ENCODE measurements at regions not wholly inside any gene's neighbourhood (a gene's known extent, or its start where the extent isn't known, plus 50 kb on each side); places are given as distances from the start of the nearest gene placed in this dataset.

DNA sequence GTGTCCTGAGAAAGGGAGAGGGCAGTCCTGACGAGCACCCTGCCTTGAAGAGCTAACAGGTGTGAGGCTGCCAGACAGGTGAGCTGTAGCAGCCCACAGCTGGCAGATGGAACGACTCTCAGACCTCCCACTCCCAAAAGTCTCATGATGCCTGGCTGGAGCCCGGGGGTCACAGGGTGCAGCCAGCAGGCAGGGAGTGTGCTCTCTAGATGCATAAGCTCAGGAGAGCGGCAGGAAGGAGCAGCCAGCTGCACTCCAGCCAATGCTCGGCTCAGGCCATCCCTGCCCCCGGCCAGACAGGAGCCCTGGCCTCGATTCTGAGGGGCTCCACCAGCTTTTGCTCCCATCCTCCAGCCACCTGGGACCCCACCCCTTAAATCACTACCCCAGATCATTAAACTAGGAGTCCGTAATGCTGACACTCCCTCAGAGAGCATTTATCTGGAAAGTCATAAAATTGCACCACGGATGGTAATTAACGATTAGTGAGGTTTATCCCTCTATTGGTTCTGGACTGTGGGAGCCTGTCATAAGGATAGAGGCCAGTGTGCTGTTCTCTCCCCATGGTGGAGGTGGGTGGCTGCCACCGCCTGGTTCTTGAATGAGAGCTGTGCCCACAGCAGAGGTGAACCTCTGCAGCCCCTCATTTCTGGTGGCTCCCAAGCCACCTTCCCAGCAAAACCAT is 63.5 kb upstream of the ZMIZ1 start:
- no peak for ATAC-seq

DNA sequence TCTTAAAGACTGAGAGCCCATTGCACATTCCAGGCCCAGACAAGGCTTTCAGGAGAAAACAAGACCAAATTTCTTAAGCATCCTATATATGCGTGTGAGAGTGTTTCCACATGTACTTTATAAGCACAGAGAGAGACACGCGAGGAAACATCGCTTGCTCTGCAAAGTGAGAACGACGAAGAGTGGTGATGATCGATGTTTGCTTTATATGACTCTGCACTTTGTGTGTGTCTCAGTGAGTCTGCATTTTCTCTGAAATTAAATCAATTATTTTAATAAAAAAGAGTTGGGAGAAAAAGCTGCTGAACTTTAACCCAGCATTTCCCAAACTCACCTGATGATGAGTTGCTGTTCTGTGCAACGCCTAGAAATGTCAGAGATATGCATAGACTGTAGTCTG is 61.7 kb upstream of the ZMIZ1 start:
- Histone ChIP-seq H3K4me1 (peaks cover 0 to 5% (median 0%) of the 10 kb centered on the region in 4 donors), H3K36me3 (no peaks in the 10 kb centered on the region), H3K27me3 (no peaks in the 10 kb centered on the region), H3K9me3 (no peaks in the 10 kb centered on the region), H3K4me3 (no peak overlapping the region), H3K27ac (no peak overlapping the region)
- ATAC-seq (no peak), DNase-seq (no peak)
- intact Hi-C loops (cut with DNase I) = no loop called here
- WGBS (ENCODE audit: insufficient coverage, low coverage, low lambda C conversion rate, missing lambda C conversion rate) = 78% methylated on average over 8 of the region's 8 CpGs
- no peak for TF ChIP-seq POLR2A (IDR thresholded peaks at IDR 0.05)
- TF ChIP-seq, protein P1, sequence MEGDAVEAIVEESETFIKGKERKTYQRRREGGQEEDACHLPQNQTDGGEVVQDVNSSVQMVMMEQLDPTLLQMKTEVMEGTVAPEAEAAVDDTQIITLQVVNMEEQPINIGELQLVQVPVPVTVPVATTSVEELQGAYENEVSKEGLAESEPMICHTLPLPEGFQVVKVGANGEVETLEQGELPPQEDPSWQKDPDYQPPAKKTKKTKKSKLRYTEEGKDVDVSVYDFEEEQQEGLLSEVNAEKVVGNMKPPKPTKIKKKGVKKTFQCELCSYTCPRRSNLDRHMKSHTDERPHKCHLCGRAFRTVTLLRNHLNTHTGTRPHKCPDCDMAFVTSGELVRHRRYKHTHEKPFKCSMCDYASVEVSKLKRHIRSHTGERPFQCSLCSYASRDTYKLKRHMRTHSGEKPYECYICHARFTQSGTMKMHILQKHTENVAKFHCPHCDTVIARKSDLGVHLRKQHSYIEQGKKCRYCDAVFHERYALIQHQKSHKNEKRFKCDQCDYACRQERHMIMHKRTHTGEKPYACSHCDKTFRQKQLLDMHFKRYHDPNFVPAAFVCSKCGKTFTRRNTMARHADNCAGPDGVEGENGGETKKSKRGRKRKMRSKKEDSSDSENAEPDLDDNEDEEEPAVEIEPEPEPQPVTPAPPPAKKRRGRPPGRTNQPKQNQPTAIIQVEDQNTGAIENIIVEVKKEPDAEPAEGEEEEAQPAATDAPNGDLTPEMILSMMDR (IDR thresholded peaks at IDR 0.05) = no peak

More for the DNA sequence above, 63.5 kb upstream of the ZMIZ1 start:
- no peaks in the 10 kb centered on the region for H3K36me3 ChIP-seq
- intact Hi-C loops (cut with DNase I) = no loop called here
- no peaks in the 10 kb centered on the region for H3K27me3 ChIP-seq
- no peak for TF ChIP-seq POLR2A (IDR thresholded peaks at IDR 0.05)
- TF ChIP-seq, protein P1 (IDR thresholded peaks at IDR 0.05) = no peak
- DNase-seq = no peak
- H3K27ac ChIP-seq = no peak overlapping the region
- 63% methylated on average over 3 of the region's 11 CpGs for WGBS (ENCODE audit: insufficient coverage, low coverage, low lambda C conversion rate, missing lambda C conversion rate)
- H3K9me3 ChIP-seq = no peaks in the 10 kb centered on the region
- H3K4me1 ChIP-seq = peaks cover 0 to 5% (median 0%) of the 10 kb centered on the region in 4 donors
- H3K4me3 ChIP-seq = no peak overlapping the region

DNA sequence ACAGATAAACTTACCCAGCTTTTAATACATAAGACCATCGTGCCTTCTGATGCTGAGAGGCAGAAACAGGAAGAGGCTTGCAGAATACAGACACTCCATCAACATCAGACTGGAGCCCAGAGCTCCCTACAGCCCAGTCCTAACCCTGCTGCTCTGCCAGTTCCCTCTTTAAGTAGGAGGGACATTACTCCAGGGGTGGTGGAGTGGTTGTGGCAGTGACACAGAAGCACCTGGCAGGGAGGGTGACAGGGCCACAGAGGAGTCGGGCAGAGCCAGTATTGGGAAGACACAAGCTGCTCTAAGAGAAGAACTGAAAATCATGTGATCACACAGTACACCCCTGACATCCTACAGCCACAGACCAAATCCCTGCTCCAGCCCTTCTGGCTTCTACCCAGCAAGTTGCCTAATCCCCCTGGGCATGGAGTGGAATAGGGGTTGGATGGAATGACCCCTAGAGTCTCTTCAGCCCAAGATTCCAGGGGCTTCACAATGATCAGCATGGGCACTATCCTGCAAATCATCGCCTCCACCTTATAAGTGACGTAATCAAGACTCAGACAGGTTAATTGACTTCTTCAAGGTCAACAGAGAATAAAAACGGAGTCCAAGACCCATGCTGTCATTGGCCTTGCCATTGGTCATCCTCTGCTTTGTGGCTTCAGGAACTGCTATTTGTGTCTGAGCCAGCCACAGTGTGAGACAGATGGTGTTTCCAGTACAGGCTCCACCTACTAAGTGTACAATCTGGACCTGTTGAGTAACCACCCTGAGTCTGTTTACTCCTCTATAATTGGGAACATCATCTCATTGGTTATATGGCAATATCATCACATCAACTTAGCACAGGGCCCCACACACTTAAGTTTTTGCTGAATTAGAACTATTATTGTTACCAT is 61.1 kb upstream of the ZMIZ1 start:
- Histone ChIP-seq H3K36me3 (no peaks in the 10 kb centered on the region), H3K4me3 (no peak overlapping the region), H3K4me1 (peaks cover 0 to 5% (median 0%) of the 10 kb centered on the region in 4 donors), H3K27ac (no peak overlapping the region), H3K9me3 (no peaks in the 10 kb centered on the region), H3K27me3 (no peaks in the 10 kb centered on the region)
- no peak for TF ChIP-seq POLR2A (IDR thresholded peaks at IDR 0.05)
- TF ChIP-seq, protein P1 (IDR thresholded peaks at IDR 0.05) = no peak
- no peak for DNase-seq
- intact Hi-C loops (cut with DNase I) = no loop called here
- peak in 3 of 4 donors; percentile 74 to 83 (median 75) for ATAC-seq
- 77% methylated on average over 5 of the region's 5 CpGs for WGBS (ENCODE audit: insufficient coverage, low coverage, low lambda C conversion rate, missing lambda C conversion rate)

- Histone ChIP-seq H3K36me3 (no peaks in the 10 kb centered on the region), H3K4me3 (no peak overlapping the region), H3K27ac (no peak overlapping the region), H3K27me3 (no peaks in the 10 kb centered on the region), H3K9me3 (no peaks in the 10 kb centered on the region), H3K4me1 (peaks cover 0 to 17% (median 4%) of the 10 kb centered on the region in 4 donors)
- DNase-seq (no peak), ATAC-seq (no peak)
- TF ChIP-seq POLR2A (IDR thresholded peaks at IDR 0.05) = no peak
- TF ChIP-seq, protein P1 (IDR thresholded peaks at IDR 0.05) = no peak
- intact Hi-C loops (cut with DNase I) = no loop called here
- no CpG with 5 or more reads among the region's 5 CpGs for WGBS (ENCODE audit: insufficient coverage, low coverage, low lambda C conversion rate, missing lambda C conversion rate)
Observed at GRCh38 chr10:79009145-79009544, 59.6 kb upstream of the ZMIZ1 start.

All from right lobe of liver (tissue), 6 donors.